ENCODE measurements at regions not wholly inside any gene's neighbourhood (a gene's known extent, or its start where the extent isn't known, plus 50 kb on each side); places are given as distances from the start of the nearest gene placed in this dataset.

- Histone ChIP-seq H3K4me3 (ENCODE audit: low read depth, low read length, poor library complexity, severe bottlenecking) (no peak overlapping the region), H3K4me1 (ENCODE audit: insufficient read depth, low read length, poor library complexity, severe bottlenecking) (peaks cover 17% of the 10 kb centered on the region), H4K20me1 (ENCODE audit: insufficient read depth, low read length) (no peaks in the 10 kb centered on the region), H3K79me2 (ENCODE audit: insufficient read depth, low read depth, low read length) (no peaks in the 10 kb centered on the region), H3K36me3 (ENCODE audit: insufficient read depth, low read length) (no peaks in the 10 kb centered on the region), H3K27ac (ENCODE audit: low read depth, low read length, poor library complexity, severe bottlenecking) (no peak overlapping the region), H3K4me2 (ENCODE audit: low read length) (no peak overlapping the region), H3K9me2 (ENCODE audit: insufficient read depth, low read length) (no peaks in the 10 kb centered on the region), H2AFZ (ENCODE audit: low read length) (no peak overlapping the region), H3K9me3 (ENCODE audit: low read length) (no peaks in the 10 kb centered on the region)
- no peak for DNase-seq (ENCODE audit: low spot score)
- CTCF ChIA-PET (ENCODE audit: unreplicated experiment): no interaction called here
- POLR2A ChIA-PET: no interaction called here
- intact Hi-C loops (cut with micrococcal nuclease; ENCODE audit: unreplicated experiment): no loop called here
- TF ChIP-seq, protein P1, sequence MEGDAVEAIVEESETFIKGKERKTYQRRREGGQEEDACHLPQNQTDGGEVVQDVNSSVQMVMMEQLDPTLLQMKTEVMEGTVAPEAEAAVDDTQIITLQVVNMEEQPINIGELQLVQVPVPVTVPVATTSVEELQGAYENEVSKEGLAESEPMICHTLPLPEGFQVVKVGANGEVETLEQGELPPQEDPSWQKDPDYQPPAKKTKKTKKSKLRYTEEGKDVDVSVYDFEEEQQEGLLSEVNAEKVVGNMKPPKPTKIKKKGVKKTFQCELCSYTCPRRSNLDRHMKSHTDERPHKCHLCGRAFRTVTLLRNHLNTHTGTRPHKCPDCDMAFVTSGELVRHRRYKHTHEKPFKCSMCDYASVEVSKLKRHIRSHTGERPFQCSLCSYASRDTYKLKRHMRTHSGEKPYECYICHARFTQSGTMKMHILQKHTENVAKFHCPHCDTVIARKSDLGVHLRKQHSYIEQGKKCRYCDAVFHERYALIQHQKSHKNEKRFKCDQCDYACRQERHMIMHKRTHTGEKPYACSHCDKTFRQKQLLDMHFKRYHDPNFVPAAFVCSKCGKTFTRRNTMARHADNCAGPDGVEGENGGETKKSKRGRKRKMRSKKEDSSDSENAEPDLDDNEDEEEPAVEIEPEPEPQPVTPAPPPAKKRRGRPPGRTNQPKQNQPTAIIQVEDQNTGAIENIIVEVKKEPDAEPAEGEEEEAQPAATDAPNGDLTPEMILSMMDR (conservative IDR thresholded peaks at IDR 0.05; ENCODE audit: low read length): no peak
- TF ChIP-seq EZH2phosphoT487 (IDR thresholded peaks at IDR 0.05; ENCODE audit: borderline replicate concordance, low read depth, low read length): no peak
- no TSS peak for BruUV-seq (replicated peaks)
These were observed 50.1 kb upstream of the CLNK start for GRCh38 chr4:10734697-10735096.
